ENCODE measurements at regions not wholly inside any gene's neighbourhood (a gene's known extent, or its start where the extent isn't known, plus 50 kb on each side); places are given as distances from the start of the nearest gene placed in this dataset.

DNA sequence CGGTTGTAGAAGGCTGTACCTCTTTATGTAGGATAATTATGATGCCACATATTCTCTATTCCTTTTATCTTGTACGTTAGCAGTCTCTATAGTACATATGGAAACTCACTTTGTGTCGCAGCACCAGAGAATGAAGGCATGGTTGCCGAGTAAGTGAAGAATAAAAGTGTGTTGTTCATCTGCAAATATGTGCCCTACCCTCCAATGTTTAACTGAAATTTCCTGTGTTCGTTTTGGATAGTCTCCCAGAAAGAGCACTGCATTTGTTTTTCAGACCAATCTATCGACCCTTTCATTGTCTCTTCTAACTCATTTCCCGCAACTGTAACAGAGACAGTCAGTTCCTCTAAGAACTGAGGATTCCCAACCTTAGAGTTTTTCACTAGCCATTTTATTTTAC lies 592.8 kb downstream of the TUSC7 start:
- TF ChIP-seq, protein P1, sequence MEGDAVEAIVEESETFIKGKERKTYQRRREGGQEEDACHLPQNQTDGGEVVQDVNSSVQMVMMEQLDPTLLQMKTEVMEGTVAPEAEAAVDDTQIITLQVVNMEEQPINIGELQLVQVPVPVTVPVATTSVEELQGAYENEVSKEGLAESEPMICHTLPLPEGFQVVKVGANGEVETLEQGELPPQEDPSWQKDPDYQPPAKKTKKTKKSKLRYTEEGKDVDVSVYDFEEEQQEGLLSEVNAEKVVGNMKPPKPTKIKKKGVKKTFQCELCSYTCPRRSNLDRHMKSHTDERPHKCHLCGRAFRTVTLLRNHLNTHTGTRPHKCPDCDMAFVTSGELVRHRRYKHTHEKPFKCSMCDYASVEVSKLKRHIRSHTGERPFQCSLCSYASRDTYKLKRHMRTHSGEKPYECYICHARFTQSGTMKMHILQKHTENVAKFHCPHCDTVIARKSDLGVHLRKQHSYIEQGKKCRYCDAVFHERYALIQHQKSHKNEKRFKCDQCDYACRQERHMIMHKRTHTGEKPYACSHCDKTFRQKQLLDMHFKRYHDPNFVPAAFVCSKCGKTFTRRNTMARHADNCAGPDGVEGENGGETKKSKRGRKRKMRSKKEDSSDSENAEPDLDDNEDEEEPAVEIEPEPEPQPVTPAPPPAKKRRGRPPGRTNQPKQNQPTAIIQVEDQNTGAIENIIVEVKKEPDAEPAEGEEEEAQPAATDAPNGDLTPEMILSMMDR (IDR thresholded peaks at IDR 0.05 in 4 of 5, conservative IDR thresholded peaks at IDR 0.05 in 1 of 5): no peak
- no peak for TF ChIP-seq POLR2A (IDR thresholded peaks at IDR 0.05)

Data from gastrocnemius medialis (tissue), 4 donors.